HG02588 (cell line): ENCODE measurements at regions not wholly inside any gene's neighbourhood (a gene's known extent, or its start where the extent isn't known, plus 50 kb on each side); places are given as distances from the start of the nearest gene placed in this dataset.

ENCODE experiments used
- ATAC-seq: cut with Tn5 transposase; IDR thresholded peaks from one replicate; pipeline ENCODE4 v1.9.1; 2021; ENCODE audit warnings: mild to moderate bottlenecking, moderate library complexity; ENCODE audit not compliant: unreplicated experiment

GRCh38 chr9:95762322-95762721, 113.2 kb upstream of the ERCC6L2 start:
- no peak for ATAC-seq

GRCh38 chr9:95760791-95761190, 114.7 kb upstream of the ERCC6L2 start:
- ATAC-seq, result no peak

GRCh38 chr9:95757439-95757838, 118.1 kb upstream of the ERCC6L2 start:
- ATAC-seq, result no peak

- ATAC-seq, result no peak
These were observed 118.5 kb upstream of the ERCC6L2 start for GRCh38 chr9:95756986-95757385.

- ATAC-seq, result no peak
These were observed 119.4 kb upstream of the ERCC6L2 start for GRCh38 chr9:95756101-95756500.

- ATAC-seq, result no peak
These were observed 120.1 kb upstream of the ERCC6L2 start for GRCh38 chr9:95755421-95755730.

- ATAC-seq, result no peak
These were observed 120.7 kb upstream of the ERCC6L2 start for GRCh38 chr9:95754533-95755420.

GRCh38 chr9:95753762-95754465, 121.6 kb upstream of the ERCC6L2 start:
- ATAC-seq, result no peak

GRCh38 chr9:95752129-95752731, 123.3 kb upstream of the ERCC6L2 start:
- ATAC-seq, result no peak

- ATAC-seq, result no peak
These were observed 124.0 kb upstream of the ERCC6L2 start for GRCh38 chr9:95751520-95751790.

- no peak for ATAC-seq
These were observed 124.6 kb upstream of the ERCC6L2 start for GRCh38 chr9:95750725-95751519.

GRCh38 chr9:95749493-95749892, 126.0 kb upstream of the ERCC6L2 start:
- ATAC-seq, result no peak

- ATAC-seq, result no peak
These were observed 128.9 kb upstream of the ERCC6L2 start for GRCh38 chr9:95746408-95747180.

- ATAC-seq, result no peak
These were observed 132.7 kb upstream of the ERCC6L2 start for GRCh38 chr9:95742821-95743220.

GRCh38 chr9:95741631-95742030, 133.9 kb upstream of the ERCC6L2 start:
- ATAC-seq, result no peak

GRCh38 chr9:95740217-95741004, 135.1 kb upstream of the ERCC6L2 start:
- ATAC-seq, result no peak

GRCh38 chr9:95738438-95738837, 137.1 kb upstream of the ERCC6L2 start:
- no peak for ATAC-seq

GRCh38 chr9:95736891-95737522, 138.5 kb upstream of the ERCC6L2 start:
- ATAC-seq, result no peak

- no peak for ATAC-seq
These were observed 139.1 kb upstream of the ERCC6L2 start for GRCh38 chr9:95736370-95736769.
